H9 (cell line): ENCODE measurements at regions not wholly inside any gene's neighbourhood (a gene's known extent, or its start where the extent isn't known, plus 50 kb on each side); places are given as distances from the start of the nearest gene placed in this dataset.

Experiments used
- DNase-seq: peaks from one replicate; pipeline ENCODE4 v3.0.0-alpha.2; 2017
- H2AFZ ChIP-seq: one replicate; pipeline ENCODE4 v1.6.1; 2013; ENCODE audit warnings: mild to moderate bottlenecking, low read length, control low read depth, moderate library complexity
- H2AK5ac ChIP-seq: 2 replicates; pipeline ENCODE4 v1.6.1; 2013; ENCODE audit warnings: low read length, control low read depth, mixed read lengths; ENCODE audit not compliant: insufficient read length
- H2BK120ac ChIP-seq: one replicate; pipeline ENCODE4 v1.6.1; 2013; ENCODE audit warnings: low read depth, mild to moderate bottlenecking, low read length, control low read depth, inconsistent platforms; ENCODE audit not compliant: poor library complexity, severe bottlenecking
- H2BK12ac ChIP-seq: 2 replicates; pipeline ENCODE4 v1.6.1; 2013; ENCODE audit warnings: low read length, control low read depth, mixed read lengths, low read depth; ENCODE audit not compliant: insufficient read length
- H2BK15ac ChIP-seq: 2 replicates; pipeline ENCODE4 v1.6.1; 2013; ENCODE audit warnings: low read depth, low read length, control low read depth
- H2BK20ac ChIP-seq: one replicate; pipeline ENCODE4 v1.6.1; 2013; ENCODE audit warnings: low read depth, mild to moderate bottlenecking, low read length, control low read depth, inconsistent platforms; ENCODE audit not compliant: poor library complexity, severe bottlenecking
- H2BK5ac ChIP-seq: 2 replicates; pipeline ENCODE4 v1.6.1; 2013; ENCODE audit warnings: low read length, control low read depth, mixed read lengths; ENCODE audit not compliant: insufficient read length
- H3K14ac ChIP-seq: 2 replicates; pipeline ENCODE4 v1.6.1; 2013; ENCODE audit warnings: low read length, control low read depth; ENCODE audit not compliant: insufficient read depth
- H3K18ac ChIP-seq: 2 replicates; pipeline ENCODE4 v1.6.1; 2013; ENCODE audit warnings: low read depth, mild to moderate bottlenecking, mixed read lengths, low read length, control low read depth; ENCODE audit not compliant: insufficient read length
- H3K23ac ChIP-seq: 2 replicates; pipeline ENCODE4 v1.6.1; 2013; ENCODE audit warnings: low read length, control low read depth, mixed read lengths, low read depth; ENCODE audit not compliant: insufficient read length
- H3K23me2 ChIP-seq: 2 replicates; pipeline ENCODE4 v1.6.1; 2013; ENCODE audit warnings: low read depth, mild to moderate bottlenecking, mixed read lengths, low read length, control low read depth; ENCODE audit not compliant: insufficient read length, poor library complexity, severe bottlenecking
- H3K27ac ChIP-seq: 2 replicates; pipeline ENCODE4 v1.5.1; 2013; ENCODE audit warnings: low read length, control low read depth, mixed read lengths, low read depth; ENCODE audit not compliant: insufficient read length
- H3K27me3 ChIP-seq: 2 replicates; pipeline ENCODE4 v1.6.1; 2013; ENCODE audit warnings: low read length, control low read depth, inconsistent platforms; ENCODE audit not compliant: insufficient read depth
- H3K4ac ChIP-seq: 2 replicates; pipeline ENCODE4 v1.6.1; 2013; ENCODE audit warnings: low read depth, mild to moderate bottlenecking, control low read depth, inconsistent platforms, low read length, moderate library complexity
- H3K4me1 ChIP-seq: 2 replicates; pipeline ENCODE4 v1.6.1; 2013; ENCODE audit warnings: low read length, control low read depth, inconsistent platforms; ENCODE audit not compliant: insufficient read depth
- H3K4me2 ChIP-seq: 2 replicates; pipeline ENCODE4 v1.6.1; 2013; ENCODE audit warnings: low read length, control low read depth, mixed read lengths; ENCODE audit not compliant: insufficient read length, insufficient read depth
- H3K56ac ChIP-seq: 2 replicates; pipeline ENCODE4 v1.6.1; 2013; ENCODE audit warnings: low read depth, mild to moderate bottlenecking, mixed read lengths, low read length, control low read depth; ENCODE audit not compliant: insufficient read length
- H3K79me1 ChIP-seq: 2 replicates; pipeline ENCODE4 v1.6.1; 2013; ENCODE audit warnings: low read depth, mild to moderate bottlenecking, moderate library complexity, low read length, control low read depth, inconsistent platforms; ENCODE audit not compliant: insufficient read depth, poor library complexity, severe bottlenecking
- H3K79me2 ChIP-seq: 2 replicates; pipeline ENCODE4 v1.6.1; 2013; ENCODE audit warnings: low read length, control low read depth, inconsistent platforms; ENCODE audit not compliant: insufficient read depth
- H3K9ac ChIP-seq: 2 replicates; pipeline ENCODE4 v1.6.1; 2013; ENCODE audit warnings: low read length, control low read depth, mixed read lengths; ENCODE audit not compliant: insufficient read length; ENCODE audit errors: extremely low read depth
- H3K9me3 ChIP-seq: one replicate; pipeline ENCODE4 v1.6.1; 2013; ENCODE audit warnings: low read depth, low read length, inconsistent platforms; ENCODE audit not compliant: control insufficient read depth
- H3T11ph ChIP-seq: one replicate; pipeline ENCODE4 v1.6.1; 2013; ENCODE audit warnings: mild to moderate bottlenecking, low read length, control low read depth, inconsistent platforms
- H4K20me1 ChIP-seq: one replicate; pipeline ENCODE4 v1.6.1; 2013; ENCODE audit not compliant: control insufficient read depth, insufficient read length, insufficient read depth
- H4K5ac ChIP-seq: 2 replicates; pipeline ENCODE4 v1.6.1; 2013; ENCODE audit warnings: low read depth, mild to moderate bottlenecking, mixed read lengths, low read length, control low read depth; ENCODE audit not compliant: insufficient read length
- H4K8ac ChIP-seq: replicated peaks from 2 replicates; pipeline ENCODE4 v1.6.1; 2013; ENCODE audit warnings: low read length, control low read depth, mixed read lengths, low read depth; ENCODE audit not compliant: insufficient read length
- H4K91ac ChIP-seq: 2 replicates; pipeline ENCODE4 v1.6.1; 2013; ENCODE audit warnings: low read depth, mild to moderate bottlenecking, moderate library complexity, mixed read lengths, low read length, control low read depth; ENCODE audit not compliant: insufficient read length
- H3K27ac Mint-ChIP-seq, 3 experiments: 2 replicates in 2 of 3; 3 replicates in 1 of 3; pipeline ENCODE4 v1.8.0; 2020 to 2021; ENCODE audit warnings: mixed read lengths in 3 of 3, mild to moderate bottlenecking in 1 of 3, moderate library complexity in 1 of 3
- H3K27me3 Mint-ChIP-seq: 2 replicates; pipeline ENCODE4 v1.8.0; 2021; ENCODE audit warnings: low read depth, mild to moderate bottlenecking, moderate library complexity, mixed read lengths
- H3K36me3 Mint-ChIP-seq, 3 experiments: 2 replicates in 2 of 3; 3 replicates in 1 of 3; pipeline ENCODE4 v1.8.0; 2020 to 2021; ENCODE audit warnings: low read depth in 3 of 3, mixed read lengths in 3 of 3; ENCODE audit not compliant: insufficient read depth in 1 of 3
- H3K4me1 Mint-ChIP-seq, 2 experiments: 2 replicates each; pipeline ENCODE4 v1.8.0; 2020; ENCODE audit warnings: mixed read lengths in 2 of 2
- H3K4me3 Mint-ChIP-seq, 2 experiments: 2 replicates in 1 of 2; 3 replicates in 1 of 2; pipeline ENCODE4 v1.8.0; 2020 to 2021; ENCODE audit warnings: mild to moderate bottlenecking in 2 of 2, mixed read lengths in 2 of 2, moderate library complexity in 1 of 2
- H3K9me3 Mint-ChIP-seq, 2 experiments: 2 replicates in 1 of 2; 3 replicates in 1 of 2; pipeline ENCODE4 v1.8.0; 2020; ENCODE audit warnings: mild to moderate bottlenecking in 2 of 2, mixed read lengths in 2 of 2, moderate library complexity in 1 of 2
- CTCF ChIP-seq: fragments of 200-600 bp; sonication (generic); conservative IDR thresholded peaks from 3 replicates; pipeline ENCODE4 v1.8.0; 2021; ENCODE audit warnings: antibody characterized with exemption, mild to moderate bottlenecking

- no peak overlapping the region for H2BK12ac ChIP-seq
- no peaks in the 10 kb centered on the region for H4K20me1 ChIP-seq
- H3K14ac ChIP-seq: no peak overlapping the region
- no peak overlapping the region for H3K18ac ChIP-seq
- no peak overlapping the region for H3K4ac ChIP-seq
- no peaks in the 10 kb centered on the region for H3K27me3 Mint-ChIP-seq
- no peak overlapping the region for H3T11ph ChIP-seq
- H3K27ac ChIP-seq: no peak overlapping the region
- no peak overlapping the region for H4K8ac ChIP-seq
- H2BK20ac ChIP-seq: no peak overlapping the region
- no peak overlapping the region for H3K4me3 Mint-ChIP-seq
- no peak for TF ChIP-seq CTCF
- H3K79me1 ChIP-seq: no peaks in the 10 kb centered on the region
- peaks cover 4 to 7% (median 5%) of the 10 kb centered on the region in 3 experiments; a peak in 4 of 7 replicates for H3K36me3 Mint-ChIP-seq
- H3K79me2 ChIP-seq: no peaks in the 10 kb centered on the region
- H3K23me2 ChIP-seq: no peaks in the 10 kb centered on the region
- no peak overlapping the region for H2BK15ac ChIP-seq
- DNase-seq: no peak
- H3K9me3 ChIP-seq: no peaks in the 10 kb centered on the region
- H2AFZ ChIP-seq: no peak overlapping the region
- H2BK5ac ChIP-seq: no peak overlapping the region
- no peak overlapping the region for H3K9ac ChIP-seq
- no peak overlapping the region for H3K27ac Mint-ChIP-seq
- H3K4me1 ChIP-seq: no peaks in the 10 kb centered on the region
- no peak overlapping the region for H4K91ac ChIP-seq
- H4K5ac ChIP-seq: no peak overlapping the region
- no peak overlapping the region for H3K4me2 ChIP-seq
- no peak overlapping the region for H3K23ac ChIP-seq
- H2BK120ac ChIP-seq: no peak overlapping the region
- H3K27me3 ChIP-seq: no peaks in the 10 kb centered on the region
- no peak overlapping the region for H2AK5ac ChIP-seq
- H3K56ac ChIP-seq: no peak overlapping the region
- peaks cover 2 to 4% of the 10 kb centered on the region in 2 experiments; a peak in 2 of 4 replicates for H3K4me1 Mint-ChIP-seq
- H3K9me3 Mint-ChIP-seq: peaks cover 9 to 21% of the 10 kb centered on the region in 2 experiments; a peak in 3 of 5 replicates
Measured at GRCh38 chr14:28300356-28300755, 466.2 kb upstream of the FOXG1 start.
